SK-MEL-5 (cell line): ENCODE measurements at regions not wholly inside any gene's neighbourhood (a gene's known extent, or its start where the extent isn't known, plus 50 kb on each side); places are given as distances from the start of the nearest gene placed in this dataset.
A peak's percentile ranks its signal among the peaks of the same experiment; 100 is the strongest.

Experiments used
- DNase-seq: peaks from one replicate; pipeline ENCODE4 v3.0.0-alpha.2; 2016; ENCODE audit warnings: low read depth, low spot score
- in situ Hi-C: cut with HindIII; loops from 2 replicates; pipeline ENCODE4 v1.10.0; 2016; ENCODE audit warnings: low sequenced_read_pairs, high pct_unique_total_duplicates, low pct_unique_long_range_greater_than_20kb

GRCh38 chr18:52045946-52046675 is 293.9 kb upstream of the DCC start:
- DNase-seq, result no peak
- in situ Hi-C loops, result no loop called here

GRCh38 chr18:52046842-52047241 is 293.2 kb upstream of the DCC start:
- DNase-seq, result no peak
- in situ Hi-C loops, result no loop called here

GRCh38 chr18:52054324-52054723 is 285.7 kb upstream of the DCC start:
- in situ Hi-C loops, result no loop called here
- DNase-seq, result peak; percentile 1

- DNase-seq, result no peak
- in situ Hi-C loops, result no loop called here
These were observed 279.2 kb upstream of the DCC start for GRCh38 chr18:52060607-52061304.

GRCh38 chr18:52063923-52064322 is 276.1 kb upstream of the DCC start:
- in situ Hi-C loops, result no loop called here
- no peak for DNase-seq

- DNase-seq, result no peak
These were observed 270.8 kb upstream of the DCC start for GRCh38 chr18:52069201-52069600.

GRCh38 chr18:52070291-52070756 is 269.7 kb upstream of the DCC start:
- in situ Hi-C loops, result no loop called here
- no peak for DNase-seq

More at GRCh38 chr18:52069201-52069600, 270.8 kb upstream of the DCC start:
- in situ Hi-C loops, result no loop called here

- in situ Hi-C loops, result no loop called here
- DNase-seq, result no peak
These were observed 262.6 kb upstream of the DCC start for GRCh38 chr18:52077251-52077983.

GRCh38 chr18:52082246-52082645 is 257.8 kb upstream of the DCC start:
- in situ Hi-C loops, result no loop called here
- no peak for DNase-seq

GRCh38 chr18:52087140-52087539 is 252.9 kb upstream of the DCC start:
- in situ Hi-C loops, result no loop called here
- DNase-seq, result no peak

- in situ Hi-C loops, result no loop called here
- DNase-seq, result no peak
These were observed 250.0 kb upstream of the DCC start for GRCh38 chr18:52090005-52090404.

- in situ Hi-C loops, result no loop called here
These were observed 246.8 kb upstream of the DCC start for GRCh38 chr18:52093171-52093570.

GRCh38 chr18:52118684-52119083 is 221.3 kb upstream of the DCC start:
- DNase-seq, result no peak
- in situ Hi-C loops, result no loop called here

More at GRCh38 chr18:52093171-52093570, 246.8 kb upstream of the DCC start:
- DNase-seq, result no peak

GRCh38 chr18:52130624-52131301 is 209.2 kb upstream of the DCC start:
- DNase-seq, result no peak
- in situ Hi-C loops, result no loop called here

- in situ Hi-C loops, result no loop called here
- no peak for DNase-seq
These were observed 208.2 kb upstream of the DCC start for GRCh38 chr18:52131845-52132244.

- DNase-seq, result no peak
These were observed 203.5 kb upstream of the DCC start for GRCh38 chr18:52136532-52136931.

GRCh38 chr18:52140986-52141385 is 199.0 kb upstream of the DCC start:
- in situ Hi-C loops, result no loop called here

More at GRCh38 chr18:52136532-52136931, 203.5 kb upstream of the DCC start:
- in situ Hi-C loops, result no loop called here

GRCh38 chr18:52150050-52150449 is 189.9 kb upstream of the DCC start:
- DNase-seq, result no peak
- in situ Hi-C loops, result no loop called here

More at GRCh38 chr18:52140986-52141385, 199.0 kb upstream of the DCC start:
- no peak for DNase-seq
